ENCODE measurements at regions not wholly inside any gene's neighbourhood (a gene's known extent, or its start where the extent isn't known, plus 50 kb on each side); places are given as distances from the start of the nearest gene placed in this dataset.
A peak's percentile ranks its signal among the peaks of the same experiment; 100 is the strongest.

- TF ChIP-seq DACH1 (IDR thresholded peaks at IDR 0.05; ENCODE audit: partially characterized antibody): no peak
- TF ChIP-seq TRIM25 (IDR thresholded peaks at IDR 0.05; ENCODE audit: borderline replicate concordance): no peak
- TF ChIP-seq, protein P1, sequence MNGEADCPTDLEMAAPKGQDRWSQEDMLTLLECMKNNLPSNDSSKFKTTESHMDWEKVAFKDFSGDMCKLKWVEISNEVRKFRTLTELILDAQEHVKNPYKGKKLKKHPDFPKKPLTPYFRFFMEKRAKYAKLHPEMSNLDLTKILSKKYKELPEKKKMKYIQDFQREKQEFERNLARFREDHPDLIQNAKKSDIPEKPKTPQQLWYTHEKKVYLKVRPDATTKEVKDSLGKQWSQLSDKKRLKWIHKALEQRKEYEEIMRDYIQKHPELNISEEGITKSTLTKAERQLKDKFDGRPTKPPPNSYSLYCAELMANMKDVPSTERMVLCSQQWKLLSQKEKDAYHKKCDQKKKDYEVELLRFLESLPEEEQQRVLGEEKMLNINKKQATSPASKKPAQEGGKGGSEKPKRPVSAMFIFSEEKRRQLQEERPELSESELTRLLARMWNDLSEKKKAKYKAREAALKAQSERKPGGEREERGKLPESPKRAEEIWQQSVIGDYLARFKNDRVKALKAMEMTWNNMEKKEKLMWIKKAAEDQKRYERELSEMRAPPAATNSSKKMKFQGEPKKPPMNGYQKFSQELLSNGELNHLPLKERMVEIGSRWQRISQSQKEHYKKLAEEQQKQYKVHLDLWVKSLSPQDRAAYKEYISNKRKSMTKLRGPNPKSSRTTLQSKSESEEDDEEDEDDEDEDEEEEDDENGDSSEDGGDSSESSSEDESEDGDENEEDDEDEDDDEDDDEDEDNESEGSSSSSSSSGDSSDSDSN (IDR thresholded peaks at IDR 0.05; ENCODE audit: borderline replicate concordance in 1 of 2, low read depth in 2 of 2, low read length in 2 of 2): no peak
- no peak for TF ChIP-seq GATAD2A (IDR thresholded peaks at IDR 0.05)
- peak; percentile 70 for TF ChIP-seq CBFA2T3 (IDR thresholded peaks at IDR 0.05)
- no peak for TF ChIP-seq EWSR1 (IDR thresholded peaks at IDR 0.05; ENCODE audit: borderline replicate concordance, low read depth, partially characterized antibody)
- TF ChIP-seq, protein P2, sequence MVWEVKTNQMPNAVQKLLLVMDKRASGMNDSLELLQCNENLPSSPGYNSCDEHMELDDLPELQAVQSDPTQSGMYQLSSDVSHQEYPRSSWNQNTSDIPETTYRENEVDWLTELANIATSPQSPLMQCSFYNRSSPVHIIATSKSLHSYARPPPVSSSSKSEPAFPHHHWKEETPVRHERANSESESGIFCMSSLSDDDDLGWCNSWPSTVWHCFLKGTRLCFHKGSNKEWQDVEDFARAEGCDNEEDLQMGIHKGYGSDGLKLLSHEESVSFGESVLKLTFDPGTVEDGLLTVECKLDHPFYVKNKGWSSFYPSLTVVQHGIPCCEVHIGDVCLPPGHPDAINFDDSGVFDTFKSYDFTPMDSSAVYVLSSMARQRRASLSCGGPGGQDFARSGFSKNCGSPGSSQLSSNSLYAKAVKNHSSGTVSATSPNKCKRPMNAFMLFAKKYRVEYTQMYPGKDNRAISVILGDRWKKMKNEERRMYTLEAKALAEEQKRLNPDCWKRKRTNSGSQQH (CRISPR knock-in tag; IDR thresholded peaks at IDR 0.05): no peak
- TF ChIP-seq MAFK (IDR thresholded peaks at IDR 0.05; ENCODE audit: low read length): peak; percentile 60
- no peak for TF ChIP-seq MEF2D (tag; conservative IDR thresholded peaks at IDR 0.05; ENCODE audit: low read depth)
- TF ChIP-seq OTX1 (CRISPR knock-in tag; IDR thresholded peaks at IDR 0.05): no peak
- no peak for TF ChIP-seq CREB3 (tag; conservative IDR thresholded peaks at IDR 0.05; ENCODE audit: low read depth)
- TF ChIP-seq GTF2F1 (IDR thresholded peaks at IDR 0.05; ENCODE audit: low read depth, low read length): no peak
- no peak for TF ChIP-seq ZNF232 (CRISPR knock-in tag; IDR thresholded peaks at IDR 0.05)
- TF ChIP-seq HNRNPL (IDR thresholded peaks at IDR 0.05; ENCODE audit: low read depth, low read length): no peak
- 0 out of 2 replicates have a peak, but pooled peaks have one; percentile 15 for TF ChIP-seq ESRRA (IDR thresholded peaks at IDR 0.05; ENCODE audit: borderline replicate concordance, low read depth)
- TF ChIP-seq ZFP30 (CRISPR knock-in tag; IDR thresholded peaks at IDR 0.05; ENCODE audit: borderline replicate concordance): no peak
- peak; percentile 68 for TF ChIP-seq SMARCA4 (IDR thresholded peaks at IDR 0.05)
- no peak for TF ChIP-seq TAF9B (IDR thresholded peaks at IDR 0.05; ENCODE audit: partially characterized antibody)
- TF ChIP-seq TEAD4 (IDR thresholded peaks at IDR 0.05; ENCODE audit: low read length): peak; percentile 64
- no peak for TF ChIP-seq TEAD4 (CRISPR knock-in tag; IDR thresholded peaks at IDR 0.05; ENCODE audit: borderline replicate concordance)
- TF ChIP-seq ZNF311 (CRISPR knock-in tag; IDR thresholded peaks at IDR 0.05): no peak
- no peak for TF ChIP-seq HEY1 (CRISPR knock-in tag; IDR thresholded peaks at IDR 0.05; ENCODE audit: borderline replicate concordance)
- no peak for TF ChIP-seq U2AF1 (optimal IDR thresholded peaks at IDR 0.05; ENCODE audit: low read depth, low read length)
These were observed 158.3 kb upstream of the KIT start (continued) for GRCh38 chr4:54499308-54500074.
